GM23248 (cell line): ENCODE measurements at regions not wholly inside any gene's neighbourhood (a gene's known extent, or its start where the extent isn't known, plus 50 kb on each side); places are given as distances from the start of the nearest gene placed in this dataset.

Experiments used
- DNase-seq: peaks from one replicate; pipeline ENCODE4 v3.0.0-alpha.2; 2015
- H2AFZ ChIP-seq: fragments of 200-600 bp; sonication (generic); 2 replicates; pipeline ENCODE4 v1.6.1; 2016; ENCODE audit warnings: antibody characterized with exemption
- H3F3A ChIP-seq: fragments of 200-600 bp; sonication (generic); 2 replicates; pipeline ENCODE4 v1.6.1; 2016; ENCODE audit warnings: mild to moderate bottlenecking, antibody characterized with exemption, mixed run types; ENCODE audit not compliant: insufficient read depth
- H3K27ac ChIP-seq: fragments of 200-600 bp; sonication (generic); 2 replicates; pipeline ENCODE4 v1.5.1; 2016; ENCODE audit warnings: mild to moderate bottlenecking
- H3K27me3 ChIP-seq: fragments of 200-600 bp; sonication (generic); replicated peaks from 2 replicates; pipeline ENCODE4 v1.6.1; 2016; ENCODE audit warnings: mild to moderate bottlenecking; ENCODE audit not compliant: insufficient read depth
- H3K36me3 ChIP-seq: fragments of 200-600 bp; sonication (generic); 2 replicates; pipeline ENCODE4 v1.6.1; 2016; ENCODE audit warnings: low read depth, mild to moderate bottlenecking
- H3K4me1 ChIP-seq: fragments of 200-600 bp; sonication (generic); 2 replicates; pipeline ENCODE4 v1.6.1; 2016; ENCODE audit warnings: mild to moderate bottlenecking; ENCODE audit not compliant: insufficient read depth
- H3K4me2 ChIP-seq: fragments of 200-600 bp; sonication (generic); one replicate; pipeline ENCODE4 v1.6.1; 2016; ENCODE audit warnings: mild to moderate bottlenecking; ENCODE audit not compliant: unreplicated experiment
- H3K4me3 ChIP-seq: fragments of 200-600 bp; sonication (generic); 2 replicates; pipeline ENCODE4 v1.5.1; 2016; ENCODE audit warnings: mild to moderate bottlenecking
- H3K79me2 ChIP-seq: fragments of 200-600 bp; sonication (generic); 2 replicates; pipeline ENCODE4 v1.6.1; 2016; ENCODE audit warnings: mild to moderate bottlenecking; ENCODE audit not compliant: insufficient read depth
- H3K9ac ChIP-seq: fragments of 200-600 bp; sonication (generic); 2 replicates; pipeline ENCODE4 v1.6.1; 2016; ENCODE audit warnings: mild to moderate bottlenecking
- H3K9me2 ChIP-seq: fragments of 200-600 bp; sonication (generic); 2 replicates; pipeline ENCODE4 v1.6.1; 2016; ENCODE audit warnings: mixed run types, mild to moderate bottlenecking, moderate library complexity; ENCODE audit not compliant: insufficient read depth
- H3K9me3 ChIP-seq: fragments of 200-600 bp; sonication (generic); one replicate; pipeline ENCODE4 v1.6.1; 2017; ENCODE audit warnings: low read depth
- H4K20me1 ChIP-seq: fragments of 200-600 bp; sonication (generic); 2 replicates; pipeline ENCODE4 v1.6.0; 2016; ENCODE audit not compliant: insufficient read depth
- EZH2 ChIP-seq: fragments of 200-600 bp; sonication (generic); IDR thresholded peaks from 2 replicates; pipeline ENCODE4 v1.6.1; 2018; ENCODE audit warnings: antibody characterized with exemption, mild to moderate bottlenecking; ENCODE audit not compliant: insufficient read depth, poor library complexity, severe bottlenecking
- EZH2phosphoT487 ChIP-seq: fragments of 200-600 bp; sonication (generic); IDR thresholded peaks from 2 replicates; pipeline ENCODE4 v1.6.1; 2018; ENCODE audit warnings: antibody characterized with exemption, moderate library complexity, mild to moderate bottlenecking, low read depth; ENCODE audit not compliant: insufficient read depth
- WGBS, 2 experiments: methylation state at CpG; one replicate each; pipeline ENCODE4 v1.1.6; 2015 to 2017; ENCODE audit warnings: low lambda C conversion rate in 2 of 2, low coverage in 1 of 2; ENCODE audit errors: missing lambda C conversion rate in 2 of 2; 5-methylcytosine and 5-hydroxymethylcytosine counted together
- in situ Hi-C: fragments of 300-500 bp; cut with MboI; formaldehyde crosslinking; loops from 2 replicates; pipeline ENCODE4 v1.15.0; 2020

- H4K20me1 ChIP-seq: no peaks in the 10 kb centered on the region
- H3K36me3 ChIP-seq: no peaks in the 10 kb centered on the region
- H3K9me2 ChIP-seq: no peaks in the 10 kb centered on the region
- H2AFZ ChIP-seq: no peak overlapping the region
- no peak overlapping the region for H3K4me3 ChIP-seq
- peaks cover 16% of the 10 kb centered on the region for H3K4me1 ChIP-seq
- H3K79me2 ChIP-seq: no peaks in the 10 kb centered on the region
- H3K4me2 ChIP-seq: no peak overlapping the region
- H3F3A ChIP-seq: peaks cover 4% of the 10 kb centered on the region; the same call in 1 of the 2 replicates
- no peak overlapping the region for H3K9ac ChIP-seq
- in situ Hi-C loops: no loop called here
- no peak overlapping the region for H3K27ac ChIP-seq
- no peak for TF ChIP-seq EZH2
- no peak for TF ChIP-seq EZH2phosphoT487
- no peak for DNase-seq
- WGBS, 2 experiments: 22 to 35% methylated on average over 2 of the region's 2 CpGs
- H3K27me3 ChIP-seq: no peaks in the 10 kb centered on the region
- no peaks in the 10 kb centered on the region for H3K9me3 ChIP-seq
Measured at GRCh38 chr1:106773206-106773605, 283.3 kb upstream of the PRMT6 start.

GRCh38 chr1:106780066-106780465 lies 276.4 kb upstream of the PRMT6 start:
- Histone ChIP-seq H3K27me3 (no peaks in the 10 kb centered on the region), H3K27ac (no peak overlapping the region), H3K4me1 (peaks cover 22% of the 10 kb centered on the region), H3K9ac (no peak overlapping the region), H2AFZ (no peak overlapping the region), H3K9me2 (no peaks in the 10 kb centered on the region), H3K4me2 (no peak overlapping the region), H3K36me3 (no peaks in the 10 kb centered on the region), H4K20me1 (no peaks in the 10 kb centered on the region), H3K9me3 (no peaks in the 10 kb centered on the region), H3K79me2 (no peaks in the 10 kb centered on the region), H3F3A (peaks cover 11% of the 10 kb centered on the region), H3K4me3 (no peak overlapping the region)
- peak; percentile 15 for DNase-seq
- in situ Hi-C loops: no loop called here
- WGBS, 2 experiments: 13 to 17% methylated on average over 1 of the region's 1 CpG
- no peak for TF ChIP-seq EZH2
- TF ChIP-seq EZH2phosphoT487: no peak

- Histone ChIP-seq H3K79me2 (no peaks in the 10 kb centered on the region), H3K36me3 (no peaks in the 10 kb centered on the region), H3K27ac (peak overlapping the region; percentile 57), H2AFZ (no peak overlapping the region), H3K9me3 (no peaks in the 10 kb centered on the region), H3K9me2 (no peaks in the 10 kb centered on the region), H3K27me3 (no peaks in the 10 kb centered on the region), H3K4me1 (peaks cover 22% of the 10 kb centered on the region), H3K4me2 (peak overlapping the region; percentile 34), H3K9ac (no peak overlapping the region), H3F3A (peaks cover 11% of the 10 kb centered on the region), H4K20me1 (no peaks in the 10 kb centered on the region), H3K4me3 (no peak overlapping the region)
- DNase-seq: peak; percentile 76
- in situ Hi-C loops: no loop called here
- 25 to 27% methylated on average over 1 of the region's 1 CpG for WGBS, 2 experiments
- TF ChIP-seq EZH2 (no peak), EZH2phosphoT487 (no peak)
Measured at GRCh38 chr1:106780806-106781569, 275.5 kb upstream of the PRMT6 start.

GRCh38 chr1:106785176-106785575 lies 271.3 kb upstream of the PRMT6 start:
- H3K4me1 ChIP-seq: peaks cover 28% of the 10 kb centered on the region
- no peak for TF ChIP-seq EZH2
- TF ChIP-seq EZH2phosphoT487: no peak
- H3K27ac ChIP-seq: no peak overlapping the region
- H3K9me3 ChIP-seq: no peaks in the 10 kb centered on the region
- H3K36me3 ChIP-seq: no peaks in the 10 kb centered on the region
- H3K79me2 ChIP-seq: no peaks in the 10 kb centered on the region
- H3K4me2 ChIP-seq: no peak overlapping the region
- H3K27me3 ChIP-seq: no peaks in the 10 kb centered on the region
- no peak overlapping the region for H3K9ac ChIP-seq
- no peaks in the 10 kb centered on the region for H3K9me2 ChIP-seq
- in situ Hi-C loops: no loop called here
- no peak for DNase-seq
- no peak overlapping the region for H3K4me3 ChIP-seq
- H3F3A ChIP-seq: peaks cover 24% of the 10 kb centered on the region
- no peaks in the 10 kb centered on the region for H4K20me1 ChIP-seq
- no peak overlapping the region for H2AFZ ChIP-seq

- no peak for DNase-seq
- peaks cover 13% of the 10 kb centered on the region for H3F3A ChIP-seq
- H3K9me2 ChIP-seq: 0 out of 2 replicates have a peak, but pooled peaks cover under 1% of the 10 kb centered on the region
- in situ Hi-C loops: no loop called here
- no peaks in the 10 kb centered on the region for H3K27me3 ChIP-seq
- H3K4me1 ChIP-seq: peaks cover 10% of the 10 kb centered on the region
- H3K4me2 ChIP-seq: no peak overlapping the region
- no peaks in the 10 kb centered on the region for H3K36me3 ChIP-seq
- no peak overlapping the region for H3K27ac ChIP-seq
- no peaks in the 10 kb centered on the region for H3K9me3 ChIP-seq
- H3K79me2 ChIP-seq: no peaks in the 10 kb centered on the region
- 11 to 17% methylated on average over 3 of the region's 3 CpGs for WGBS, 2 experiments
- TF ChIP-seq EZH2phosphoT487: no peak
- TF ChIP-seq EZH2: no peak
- H3K4me3 ChIP-seq: no peak overlapping the region
- H2AFZ ChIP-seq: no peak overlapping the region
- H4K20me1 ChIP-seq: no peaks in the 10 kb centered on the region
- H3K9ac ChIP-seq: no peak overlapping the region
Measured at GRCh38 chr1:106787520-106787919, 269.0 kb upstream of the PRMT6 start.
